Muscle of back (tissue), 3 donors: ENCODE measurements at regions not wholly inside any gene's neighbourhood (a gene's known extent, or its start where the extent isn't known, plus 50 kb on each side); places are given as distances from the start of the nearest gene placed in this dataset.
A peak's percentile ranks its signal among the peaks of the same experiment; 100 is the strongest.

Experiments
- DNase-seq, 3 donors: peaks; one replicate each; pipeline versions ENCODE4 v3.0.0 to v3.0.0-alpha.2; 2013

GRCh38 chr2:155810411-155810810 is 522.1 kb downstream of the NR4A2 start:
- no peak for DNase-seq

- no peak for DNase-seq
These were observed 529.6 kb downstream of the NR4A2 start for GRCh38 chr2:155802888-155803287.

- no peak for DNase-seq
These were observed 539.9 kb downstream of the NR4A2 start for GRCh38 chr2:155792666-155793065.

GRCh38 chr2:155770516-155770915 is 562.0 kb downstream of the NR4A2 start:
- no peak for DNase-seq

GRCh38 chr2:155766342-155767115 is 566.0 kb downstream of the NR4A2 start:
- DNase-seq, result no peak

GRCh38 chr2:155755481-155755880 is 577.0 kb downstream of the NR4A2 start:
- DNase-seq, result no peak

- peak in 1 of 3 donors; percentile 3 for DNase-seq
These were observed 584.4 kb downstream of the NR4A2 start for GRCh38 chr2:155748131-155748530.

GRCh38 chr2:155747531-155747930 is 585.0 kb downstream of the NR4A2 start:
- DNase-seq, result no peak

GRCh38 chr2:155733091-155733853 is 599.2 kb downstream of the NR4A2 start:
- peak; percentile 16 to 48 (median 33) for DNase-seq

GRCh38 chr2:155730804-155731203 is 601.7 kb downstream of the NR4A2 start:
- DNase-seq, result no peak

- DNase-seq, result peak in 1 of 3 donors; percentile 22
These were observed 605.2 kb downstream of the NR4A2 start for GRCh38 chr2:155727187-155727895.

- DNase-seq, result no peak
These were observed 610.2 kb downstream of the NR4A2 start for GRCh38 chr2:155722290-155722689.

- DNase-seq, result no peak
These were observed 616.8 kb downstream of the NR4A2 start for GRCh38 chr2:155715705-155716104.

- DNase-seq, result no peak
These were observed 617.5 kb downstream of the NR4A2 start for GRCh38 chr2:155714983-155715382.

- no peak for DNase-seq
These were observed 624.5 kb downstream of the NR4A2 start for GRCh38 chr2:155708071-155708470.

- DNase-seq, result no peak
These were observed 628.6 kb downstream of the NR4A2 start for GRCh38 chr2:155703917-155704316.

GRCh38 chr2:155703048-155703447 is 629.5 kb downstream of the NR4A2 start:
- no peak for DNase-seq

GRCh38 chr2:155701721-155702120 is 630.8 kb downstream of the NR4A2 start:
- DNase-seq, result no peak

GRCh38 chr2:155696571-155696970 is 636.0 kb downstream of the NR4A2 start:
- DNase-seq, result no peak

- no peak for DNase-seq
These were observed 637.0 kb downstream of the NR4A2 start for GRCh38 chr2:155695505-155695904.

GRCh38 chr2:155692856-155693255 is 639.7 kb downstream of the NR4A2 start:
- no peak for DNase-seq

- DNase-seq, result no peak
These were observed 640.4 kb downstream of the NR4A2 start for GRCh38 chr2:155692106-155692505.

- peak in 2 of 3 donors; percentile 0 to 9 for DNase-seq
These were observed 641.7 kb downstream of the NR4A2 start for GRCh38 chr2:155690785-155691184.
